PC-9 (cell line): ENCODE measurements at regions not wholly inside any gene's neighbourhood (a gene's known extent, or its start where the extent isn't known, plus 50 kb on each side); places are given as distances from the start of the nearest gene placed in this dataset.

Experiments
- BruUV-seq: library from RNA; stranded (reverse); fragments of 400-500 nt; replicated peaks from 2 replicates; lab custom pipeline; 2021; lab: Mats Ljungman, UMichigan
- CTCF ChIA-PET: fragments of 300-600 bp; sonication (Branson Sonifier 250); formaldehyde crosslinking; loops from one replicate; lab custom pipeline; 2022; ENCODE audit warnings: antibody characterized with exemption; lab: Charles Lee
- POLR2A ChIA-PET: fragments of 300-600 bp; sonication (Branson Sonifier 250); formaldehyde crosslinking; loops from one replicate; lab custom pipeline; 2022; ENCODE audit warnings: antibody characterized with exemption; ENCODE audit not compliant: unreplicated experiment; lab: Charles Lee
- DNase-seq, 2 experiments: peaks; one replicate each; pipeline versions ENCODE4 v3.0.0 to v3.0.0-alpha.2; 2015 to 2022; ENCODE audit warnings: mixed read lengths in 1 of 2
- H2AFZ ChIP-seq: fragments of 200-600 bp; sonication (generic); 2 replicates; pipeline ENCODE4 v1.8.1; 2017; ENCODE audit warnings: antibody characterized with exemption
- H3F3A ChIP-seq: fragments of 200-600 bp; sonication (generic); 2 replicates; pipeline ENCODE4 v1.8.1; 2017; ENCODE audit warnings: antibody characterized with exemption, mild to moderate bottlenecking, low read depth; ENCODE audit not compliant: insufficient read depth
- H3K27ac ChIP-seq: fragments of 200-600 bp; sonication (generic); 2 replicates; pipeline ENCODE4 v1.6.1; 2016; ENCODE audit warnings: mixed run types
- H3K27me3 ChIP-seq: fragments of 200-600 bp; sonication (generic); 2 replicates; pipeline ENCODE4 v1.6.1; 2016; ENCODE audit warnings: low read depth, mixed run types; ENCODE audit not compliant: insufficient read depth
- H3K36me3 ChIP-seq: fragments of 200-600 bp; sonication (generic); 2 replicates; pipeline ENCODE4 v1.6.1; 2016; ENCODE audit warnings: low read depth, mixed run types
- H3K4me1 ChIP-seq: fragments of 200-600 bp; sonication (generic); replicated peaks from 2 replicates; pipeline ENCODE4 v1.6.1; 2016; ENCODE audit warnings: mixed run types; ENCODE audit not compliant: insufficient read depth
- H3K4me2 ChIP-seq: fragments of 200-600 bp; sonication (generic); 2 replicates; pipeline ENCODE4 v1.6.1; 2017; ENCODE audit warnings: mixed run types
- H3K4me3 ChIP-seq: fragments of 200-600 bp; sonication (generic); 2 replicates; pipeline ENCODE4 v1.6.1; 2016; ENCODE audit warnings: mixed run types
- H3K79me2 ChIP-seq: fragments of 200-600 bp; sonication (generic); 2 replicates; pipeline ENCODE4 v1.6.1; 2017; ENCODE audit warnings: low read depth, mixed run types
- H3K9me2 ChIP-seq: fragments of 200-600 bp; sonication (generic); 2 replicates; pipeline ENCODE4 v1.8.1; 2017; ENCODE audit warnings: mild to moderate bottlenecking; ENCODE audit not compliant: insufficient read depth
- H3K9me3 ChIP-seq: fragments of 200-600 bp; sonication (generic); 2 replicates; pipeline ENCODE4 v1.8.1; 2016; ENCODE audit warnings: low read depth; ENCODE audit not compliant: insufficient read depth
- H4K20me1 ChIP-seq: fragments of 200-600 bp; sonication (generic); 2 replicates; pipeline ENCODE4 v1.8.1; 2017; ENCODE audit not compliant: insufficient read depth
- CTCF ChIP-seq: fragments of 200-600 bp; sonication (generic); conservative IDR thresholded peaks from 2 replicates; pipeline ENCODE4 v1.6.1; 2017; ENCODE audit warnings: mixed run types, antibody characterized with exemption, mild to moderate bottlenecking, moderate library complexity
- EZH2 ChIP-seq: fragments of 200-600 bp; sonication (generic); IDR thresholded peaks from 2 replicates; pipeline ENCODE4 v1.8.0; 2017; ENCODE audit warnings: antibody characterized with exemption, low read depth
- intact Hi-C: fragments of 100-400 bp; cut with micrococcal nuclease; formaldehyde crosslinking; loops from one replicate; pipeline ENCODE4 v1.10.0; 2022; ENCODE audit not compliant: unreplicated experiment

- intact Hi-C loops, result no loop called here
- Histone ChIP-seq H3K27me3 (peaks cover 15% of the 10 kb centered on the region; the same call in 1 of the 2 replicates), H3K9me2 (no peaks in the 10 kb centered on the region), H3K27ac (no peak overlapping the region), H2AFZ (no peak overlapping the region), H3K36me3 (no peaks in the 10 kb centered on the region), H3K9me3 (no peaks in the 10 kb centered on the region), H3K4me1 (no peaks in the 10 kb centered on the region), H4K20me1 (no peaks in the 10 kb centered on the region), H3K4me3 (no peak overlapping the region), H3F3A (no peaks in the 10 kb centered on the region), H3K4me2 (no peak overlapping the region), H3K79me2 (no peaks in the 10 kb centered on the region)
- POLR2A ChIA-PET, result no interaction called here
- no peak for DNase-seq
- TF ChIP-seq CTCF (no peak), EZH2 (no peak)
- no TSS peak for BruUV-seq
- CTCF ChIA-PET, result no interaction called here
These were observed 587.0 kb upstream of the ADAMTS16 start for GRCh38 chr5:4553130-4553529.

GRCh38 chr5:4553978-4554377 lies 586.2 kb upstream of the ADAMTS16 start:
- ChIA-PET POLR2A (no interaction called here), CTCF (no interaction called here)
- Histone ChIP-seq H3K4me3 (no peak overlapping the region), H3K9me2 (no peaks in the 10 kb centered on the region), H3K9me3 (no peaks in the 10 kb centered on the region), H3K36me3 (no peaks in the 10 kb centered on the region), H3K27ac (no peak overlapping the region), H3K79me2 (no peaks in the 10 kb centered on the region), H3K4me2 (no peak overlapping the region), H4K20me1 (no peaks in the 10 kb centered on the region), H3K4me1 (no peaks in the 10 kb centered on the region), H3F3A (no peaks in the 10 kb centered on the region), H3K27me3 (peaks cover 15% of the 10 kb centered on the region; the same call in 1 of the 2 replicates), H2AFZ (no peak overlapping the region)
- DNase-seq, result no peak
- intact Hi-C loops, result no loop called here
- TF ChIP-seq EZH2 (no peak), CTCF (no peak)
- BruUV-seq, result no TSS peak

- no peak for TF ChIP-seq EZH2
- no peak for TF ChIP-seq CTCF
- Histone ChIP-seq H3K27me3 (peaks cover 15% of the 10 kb centered on the region; the same call in 1 of the 2 replicates), H3K9me3 (no peaks in the 10 kb centered on the region), H3K4me3 (no peak overlapping the region), H3K4me1 (no peaks in the 10 kb centered on the region), H4K20me1 (no peaks in the 10 kb centered on the region), H3K36me3 (no peaks in the 10 kb centered on the region), H3K27ac (no peak overlapping the region), H3K4me2 (no peak overlapping the region), H2AFZ (no peak overlapping the region), H3F3A (no peaks in the 10 kb centered on the region), H3K9me2 (no peaks in the 10 kb centered on the region), H3K79me2 (no peaks in the 10 kb centered on the region)
- ChIA-PET CTCF (no interaction called here), POLR2A (no interaction called here)
- no TSS peak for BruUV-seq
- DNase-seq, result no peak
- intact Hi-C loops, result no loop called here
These were observed 584.3 kb upstream of the ADAMTS16 start for GRCh38 chr5:4555725-4556285.
